ENCODE measurements at regions not wholly inside any gene's neighbourhood (a gene's known extent, or its start where the extent isn't known, plus 50 kb on each side); places are given as distances from the start of the nearest gene placed in this dataset.
"Not testable (repeated sequence)": the region's sequence is repeated elsewhere in the genome, so short reads cannot be mapped to it uniquely, and the experiment has no call there.

- TF ChIP-seq POLR2A (IDR thresholded peaks at IDR 0.05; ENCODE audit: low read depth, low read length); CTCF (IDR thresholded peaks at IDR 0.05; ENCODE audit: extremely low read depth in 1 of 2, insufficient read depth in 1 of 2, low read depth in 1 of 2, low read length in 2 of 2); MYC (IDR thresholded peaks at IDR 0.05; ENCODE audit: low read depth, low read length); MAX (IDR thresholded peaks at IDR 0.05; ENCODE audit: insufficient read depth, insufficient read length); JUN (IDR thresholded peaks at IDR 0.05; ENCODE audit: borderline replicate concordance, insufficient read depth, insufficient read length, low read depth); POLR2AphosphoS5 (IDR thresholded peaks at IDR 0.05; ENCODE audit: insufficient read depth, low read depth, low read length); FOS (IDR thresholded peaks at IDR 0.05; ENCODE audit: borderline replicate concordance, insufficient read depth, low read length); GATA2 (IDR thresholded peaks at IDR 0.05; ENCODE audit: insufficient read depth, insufficient read length, low read depth, low read length): not testable (repeated sequence)
Measured at GRCh38 chr15:92801056-92801773, 98.9 kb upstream of the CHD2 start.
